Astrocyte (in vitro differentiated cells and primary cell): ENCODE measurements at regions not wholly inside any gene's neighbourhood (a gene's known extent, or its start where the extent isn't known, plus 50 kb on each side); places are given as distances from the start of the nearest gene placed in this dataset.

Experiments used
- DNase-seq: peaks from one replicate; pipeline ENCODE4 v3.0.0-alpha.2; 2010; ENCODE audit warnings: low read depth
- FAIRE-seq: peaks from 2 replicates; lab custom pipeline; 2011; peaks lifted over from hg19 to GRCh38; lab: Jason Lieb, UNC
- H2AFZ ChIP-seq: 2 replicates; pipeline ENCODE4 v1.6.0; 2012; ENCODE audit warnings: low read depth, low read length, inconsistent platforms
- H3K27ac ChIP-seq: 2 replicates; pipeline ENCODE4 v1.5.1; 2011; ENCODE audit warnings: low read depth, low read length, inconsistent platforms
- H3K27me3 ChIP-seq: 2 replicates; pipeline ENCODE4 v1.6.0; 2011; ENCODE audit warnings: low read length, inconsistent platforms; ENCODE audit not compliant: insufficient read depth
- H3K36me3 ChIP-seq: 2 replicates; pipeline ENCODE4 v1.5.1; 2011; ENCODE audit warnings: low read length, inconsistent platforms; ENCODE audit not compliant: insufficient read depth
- H3K4me1 ChIP-seq: 2 replicates; pipeline ENCODE4 v1.5.1; 2011; ENCODE audit warnings: low read length, inconsistent platforms; ENCODE audit not compliant: insufficient read depth
- H3K4me2 ChIP-seq: 2 replicates; pipeline ENCODE4 v1.6.0; 2012; ENCODE audit warnings: low read length, inconsistent platforms
- H3K4me3 ChIP-seq: 2 replicates; pipeline ENCODE4 v1.5.1; 2011; ENCODE audit warnings: low read depth, mild to moderate bottlenecking, low read length, inconsistent platforms; ENCODE audit not compliant: insufficient read depth
- H3K79me2 ChIP-seq: 2 replicates; pipeline ENCODE4 v1.6.0; 2012; ENCODE audit warnings: mild to moderate bottlenecking, low read length, inconsistent platforms; ENCODE audit not compliant: insufficient read depth
- H3K9ac ChIP-seq: 2 replicates; pipeline ENCODE4 v1.6.0; 2012; ENCODE audit warnings: mild to moderate bottlenecking, low read length, inconsistent platforms
- H3K9me3 ChIP-seq: 2 replicates; pipeline ENCODE4 v1.5.1; 2012; ENCODE audit warnings: low read depth, mild to moderate bottlenecking, low read length, inconsistent platforms; ENCODE audit not compliant: insufficient read depth
- H4K20me1 ChIP-seq: 2 replicates; pipeline ENCODE4 v1.6.0; 2012; ENCODE audit warnings: low read length, inconsistent platforms; ENCODE audit not compliant: insufficient read depth
- H3K27ac Mint-ChIP-seq: one replicate; pipeline ENCODE4 v1.8.0; 2021; ENCODE audit warnings: mild to moderate bottlenecking, mixed read lengths; ENCODE audit not compliant: unreplicated experiment
- H3K27me3 Mint-ChIP-seq: one replicate; pipeline ENCODE4 v1.8.0; 2021; ENCODE audit warnings: low read depth, mixed read lengths; ENCODE audit not compliant: unreplicated experiment
- H3K36me3 Mint-ChIP-seq: one replicate; pipeline ENCODE4 v1.8.0; 2021; ENCODE audit warnings: low read depth, mixed read lengths; ENCODE audit not compliant: unreplicated experiment
- H3K4me1 Mint-ChIP-seq: one replicate; pipeline ENCODE4 v1.8.0; 2021; ENCODE audit warnings: low read depth, mixed read lengths; ENCODE audit not compliant: unreplicated experiment
- H3K4me3 Mint-ChIP-seq: one replicate; pipeline ENCODE4 v1.8.0; 2021; ENCODE audit warnings: mild to moderate bottlenecking, moderate library complexity, mixed read lengths; ENCODE audit not compliant: unreplicated experiment
- H3K9me3 Mint-ChIP-seq: one replicate; pipeline ENCODE4 v1.8.0; 2021; ENCODE audit warnings: mild to moderate bottlenecking, mixed read lengths; ENCODE audit not compliant: unreplicated experiment
- CTCF ChIP-seq: IDR thresholded peaks from 2 replicates; pipeline ENCODE4 v1.5.1; 2011; ENCODE audit warnings: low read depth, mild to moderate bottlenecking, inconsistent platforms, low read length, moderate library complexity; ENCODE audit not compliant: insufficient read depth
- EZH2 ChIP-seq: IDR thresholded peaks from 2 replicates; pipeline ENCODE4 v1.6.1; 2012; ENCODE audit warnings: mild to moderate bottlenecking, low read length, inconsistent platforms; ENCODE audit not compliant: insufficient read depth

DNA sequence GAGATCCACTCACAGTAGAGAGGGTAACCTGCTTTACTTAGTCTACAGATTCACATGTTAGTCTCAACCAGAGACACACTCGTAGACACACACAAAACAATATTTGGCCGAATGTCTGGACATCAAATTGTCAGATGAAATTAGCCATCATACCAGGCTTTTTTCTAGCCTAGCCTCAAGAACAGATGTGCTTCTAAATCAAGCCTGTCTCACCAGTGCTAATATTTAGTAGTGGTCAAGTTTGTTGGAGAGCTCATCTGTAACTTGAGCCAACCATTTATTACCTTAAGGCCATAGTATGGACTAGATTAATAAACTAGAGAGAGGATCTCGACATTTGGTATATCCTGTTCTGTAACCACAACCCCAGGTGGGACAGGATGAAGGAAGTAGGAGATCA is 1118.8 kb upstream of the MAP3K7 start:
- Mint-ChIP-seq H3K27ac (no peak overlapping the region), H3K27me3 (no peaks in the 10 kb centered on the region), H3K36me3 (no peaks in the 10 kb centered on the region), H3K4me3 (no peak overlapping the region), H3K4me1 (peaks cover 16% of the 10 kb centered on the region), H3K9me3 (no peaks in the 10 kb centered on the region)
- FAIRE-seq, result no peak
- no peaks in the 10 kb centered on the region for H3K27me3 ChIP-seq
- H3K36me3 ChIP-seq, result no peaks in the 10 kb centered on the region
- H3K27ac ChIP-seq, result no peak overlapping the region
- DNase-seq, result peak; percentile 8
- H3K9me3 ChIP-seq, result no peaks in the 10 kb centered on the region
- H3K4me1 ChIP-seq, result peaks cover 11% of the 10 kb centered on the region
- H4K20me1 ChIP-seq, result no peaks in the 10 kb centered on the region
- H3K9ac ChIP-seq, result no peak overlapping the region
- TF ChIP-seq EZH2 (no peak), CTCF (no peak)
- no peak overlapping the region for H2AFZ ChIP-seq
- no peak overlapping the region for H3K4me3 ChIP-seq
- no peaks in the 10 kb centered on the region for H3K79me2 ChIP-seq
- no peak overlapping the region for H3K4me2 ChIP-seq

GRCh38 chr6:91704531-91704930 is 1117.7 kb upstream of the MAP3K7 start:
- Mint-ChIP-seq H3K4me3 (no peak overlapping the region), H3K4me1 (peaks cover 16% of the 10 kb centered on the region), H3K9me3 (no peaks in the 10 kb centered on the region), H3K36me3 (no peaks in the 10 kb centered on the region), H3K27me3 (no peaks in the 10 kb centered on the region), H3K27ac (peak overlapping the region; percentile 76)
- H3K36me3 ChIP-seq, result no peaks in the 10 kb centered on the region
- peaks cover 11% of the 10 kb centered on the region for H3K4me1 ChIP-seq
- no peaks in the 10 kb centered on the region for H4K20me1 ChIP-seq
- no peaks in the 10 kb centered on the region for H3K79me2 ChIP-seq
- no peak for TF ChIP-seq CTCF
- TF ChIP-seq EZH2, result no peak
- no peaks in the 10 kb centered on the region for H3K27me3 ChIP-seq
- FAIRE-seq (peak; percentile 59), DNase-seq (peak; percentile 86)
- H3K27ac ChIP-seq, result peak overlapping the region; percentile 26
- no peak overlapping the region for H2AFZ ChIP-seq
- H3K4me2 ChIP-seq, result peak overlapping the region; percentile 57
- no peak overlapping the region for H3K4me3 ChIP-seq
- H3K9ac ChIP-seq, result no peak overlapping the region
- H3K9me3 ChIP-seq, result no peaks in the 10 kb centered on the region

DNA sequence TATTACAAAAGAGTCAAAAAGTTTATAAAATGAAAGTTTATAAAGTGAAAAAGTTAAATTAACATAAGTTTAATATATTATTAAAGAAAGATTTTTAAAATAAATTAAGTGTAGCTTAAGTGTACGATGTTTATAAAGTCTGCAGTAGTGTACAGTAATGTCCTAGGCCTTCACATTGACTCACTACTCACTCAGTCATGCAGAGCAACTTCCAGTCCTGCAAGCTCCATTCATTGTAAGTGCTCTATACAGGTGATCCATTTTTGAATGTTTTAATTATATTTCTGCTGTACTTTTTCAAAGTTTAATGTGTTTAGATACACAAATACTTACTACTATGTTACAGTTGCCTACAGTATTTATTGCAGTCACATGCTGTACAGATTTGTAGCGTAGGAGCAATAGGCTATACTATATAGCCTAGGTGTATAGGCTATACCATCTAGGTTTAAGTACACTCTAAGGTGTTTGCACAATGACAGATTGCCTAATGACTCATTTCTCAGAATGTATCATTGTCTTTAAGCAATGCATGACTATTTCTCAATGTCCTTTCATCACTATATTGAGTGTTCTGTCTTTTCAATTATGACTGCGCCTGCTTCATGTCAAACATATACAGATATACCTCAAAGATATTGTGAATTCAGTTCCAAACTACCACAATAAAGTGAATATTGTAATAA is 1110.3 kb upstream of the MAP3K7 start:
- Histone ChIP-seq H4K20me1 (no peaks in the 10 kb centered on the region), H3K4me1 (no peaks in the 10 kb centered on the region), H3K9me3 (no peaks in the 10 kb centered on the region), H2AFZ (no peak overlapping the region), H3K27ac (no peak overlapping the region), H3K79me2 (no peaks in the 10 kb centered on the region), H3K4me3 (no peak overlapping the region), H3K27me3 (no peaks in the 10 kb centered on the region), H3K9ac (no peak overlapping the region), H3K4me2 (no peak overlapping the region), H3K36me3 (no peaks in the 10 kb centered on the region)
- TF ChIP-seq CTCF (no peak), EZH2 (no peak)
- DNase-seq (no peak), FAIRE-seq (no peak)
- no peaks in the 10 kb centered on the region for H3K27me3 Mint-ChIP-seq
- H3K36me3 Mint-ChIP-seq, result no peaks in the 10 kb centered on the region
- no peak overlapping the region for H3K4me3 Mint-ChIP-seq
- H3K27ac Mint-ChIP-seq, result no peak overlapping the region
- no peaks in the 10 kb centered on the region for H3K4me1 Mint-ChIP-seq
- no peaks in the 10 kb centered on the region for H3K9me3 Mint-ChIP-seq
